Panc1 (cell line): ENCODE measurements at regions not wholly inside any gene's neighbourhood (a gene's known extent, or its start where the extent isn't known, plus 50 kb on each side); places are given as distances from the start of the nearest gene placed in this dataset.

Source experiments
- ATAC-seq: fragments of 200-7000 bp; cut with Tn5 transposase; 2 replicates; pipeline ENCODE4 v1.9.1; 2020; ENCODE audit warnings: mild to moderate bottlenecking, moderate library complexity
- BruUV-seq: library from RNA; stranded (reverse); fragments of 400-500 nt; replicated peaks from 2 replicates; lab custom pipeline; 2021; lab: Mats Ljungman, UMichigan
- CTCF ChIA-PET: fragments of 300-600 bp; sonication (Branson Sonifier 250); formaldehyde crosslinking; loops from one replicate; lab custom pipeline; 2022; ENCODE audit warnings: antibody characterized with exemption; lab: Charles Lee
- POLR2A ChIA-PET: fragments of 300-600 bp; sonication (Branson Sonifier 250); formaldehyde crosslinking; loops from one replicate; lab custom pipeline; 2022; ENCODE audit warnings: antibody characterized with exemption; lab: Charles Lee
- DNase-seq: peaks from one replicate; pipeline ENCODE4 v3.0.0-alpha.2; 2010; ENCODE audit warnings: low read depth, low spot score
- H3K27ac ChIP-seq: 2 replicates; pipeline ENCODE4 v1.5.1; 2011; ENCODE audit warnings: mild to moderate bottlenecking, low read length, inconsistent platforms
- H3K27me3 ChIP-seq: fragments of 200-500 bp; sonication (Bioruptor generic); 2 replicates; pipeline ENCODE4 v1.6.0; 2014; ENCODE audit warnings: low read length, inconsistent platforms; ENCODE audit not compliant: control insufficient read depth, insufficient read depth
- H3K36me3 ChIP-seq: fragments of 200-500 bp; sonication (Bioruptor generic); 2 replicates; pipeline ENCODE4 v1.5.1; 2014; ENCODE audit warnings: inconsistent platforms, mild to moderate bottlenecking, low read length, moderate library complexity; ENCODE audit not compliant: control insufficient read depth, insufficient read depth
- H3K4me1 ChIP-seq: 2 replicates; pipeline ENCODE4 v1.5.1; 2011; ENCODE audit warnings: inconsistent platforms, mild to moderate bottlenecking, low read length, moderate library complexity; ENCODE audit not compliant: control insufficient read depth, insufficient read depth
- H3K4me3 ChIP-seq, 2 experiments: 2 replicates each; pipeline ENCODE4 v1.5.1; 2011 to 2012; ENCODE audit warnings: low read depth in 2 of 2, low read length in 2 of 2, mild to moderate bottlenecking in 2 of 2, inconsistent platforms in 1 of 2, moderate library complexity in 1 of 2
- H3K9me3 ChIP-seq: fragments of 200-500 bp; sonication (Bioruptor generic); 2 replicates; pipeline ENCODE4 v1.5.1; 2014; ENCODE audit warnings: low read depth, mild to moderate bottlenecking, inconsistent platforms, low read length, moderate library complexity; ENCODE audit not compliant: control insufficient read depth, insufficient read depth
- CTCF ChIP-seq: fragments of 450-650 bp; IDR thresholded peaks from 2 replicates; pipeline ENCODE4 v1.5.1; 2017; ENCODE audit warnings: mild to moderate bottlenecking
- POLR2AphosphoS5 ChIP-seq: IDR thresholded peaks from 2 replicates; pipeline ENCODE4 v1.6.1; 2012; ENCODE audit warnings: mild to moderate bottlenecking, low read depth, low read length, moderate library complexity
- REST ChIP-seq, 2 experiments: IDR thresholded peaks; 2 replicates each; pipeline ENCODE4 v1.6.1; 2011 to 2012; ENCODE audit warnings: low read depth in 2 of 2, control low read depth in 1 of 2, low read length in 1 of 2, mild to moderate bottlenecking in 1 of 2, moderate library complexity in 1 of 2; ENCODE audit not compliant: insufficient read depth in 1 of 2
- SIN3A ChIP-seq: IDR thresholded peaks from 2 replicates; pipeline ENCODE4 v1.6.1; 2012; ENCODE audit warnings: low read depth, mild to moderate bottlenecking, low read length, moderate library complexity, borderline replicate concordance; ENCODE audit not compliant: insufficient read depth
- TCF7L2 ChIP-seq: IDR thresholded peaks from 2 replicates; pipeline ENCODE4 v1.6.1; 2011; ENCODE audit warnings: mild to moderate bottlenecking, low read depth, low read length, inconsistent platforms
- in situ Hi-C: cut with HindIII; loops from 2 replicates; pipeline ENCODE4 v1.10.0; 2016; ENCODE audit warnings: low sequenced_read_pairs, low pct_unique_long_range_greater_than_20kb
- intact Hi-C: fragments of 100-400 bp; cut with micrococcal nuclease; formaldehyde crosslinking; loops from one replicate; pipeline ENCODE4 v1.10.0; 2022; ENCODE audit not compliant: unreplicated experiment

GRCh38 chr1:217373761-217374701 is 256.9 kb downstream of the GPATCH2 start:
- no peaks in the 10 kb centered on the region for H3K36me3 ChIP-seq
- no peaks in the 10 kb centered on the region for H3K27me3 ChIP-seq
- intact Hi-C loops (no loop called here), in situ Hi-C loops (no loop called here)
- POLR2A ChIA-PET, result no interaction called here
- no peaks in the 10 kb centered on the region for H3K4me1 ChIP-seq
- BruUV-seq, result no TSS peak
- H3K4me3 ChIP-seq, result no peak overlapping the region
- no peaks in the 10 kb centered on the region; the same call in 1 of the 2 replicates for H3K9me3 ChIP-seq
- DNase-seq, result no peak
- TF ChIP-seq POLR2AphosphoS5 (no peak), CTCF (no peak), TCF7L2 (no peak), REST (IDR thresholded peaks at IDR 0.05; ENCODE audit: insufficient read depth in 1 of 2, low read depth in 2 of 2, low read length in 1 of 2) (no peak), SIN3A (no peak)
- ATAC-seq, result no peak
- no peak overlapping the region for H3K27ac ChIP-seq
- CTCF ChIA-PET, result no interaction called here

GRCh38 chr1:217372049-217372970 is 258.6 kb downstream of the GPATCH2 start:
- no peak overlapping the region for H3K4me3 ChIP-seq
- BruUV-seq, result no TSS peak

More at GRCh38 chr1:217372049-217372970, 258.6 kb downstream of the GPATCH2 start:
- Histone ChIP-seq H3K27me3 (no peaks in the 10 kb centered on the region), H3K27ac (no peak overlapping the region), H3K9me3 (no peaks in the 10 kb centered on the region; the same call in 1 of the 2 replicates), H3K4me1 (no peaks in the 10 kb centered on the region), H3K36me3 (no peaks in the 10 kb centered on the region)
- CTCF ChIA-PET, result interaction anchor here (0.6 kb wide), 1 partner anchor 638 kb away, joined by 8 read pairs; no protein-coding TSS in a partner anchor
- intact Hi-C loops (no loop called here), in situ Hi-C loops (no loop called here)
- no peak for TF ChIP-seq REST (IDR thresholded peaks at IDR 0.05; ENCODE audit: insufficient read depth in 1 of 2, low read depth in 2 of 2, low read length in 1 of 2)
- TF ChIP-seq TCF7L2, result no peak
- no peak for TF ChIP-seq POLR2AphosphoS5
- no peak for TF ChIP-seq CTCF
- no peak for TF ChIP-seq SIN3A
- POLR2A ChIA-PET, result no interaction called here
- ATAC-seq (no peak), DNase-seq (no peak)
